K562 (cell line): ENCODE measurements at regions not wholly inside any gene's neighbourhood (a gene's known extent, or its start where the extent isn't known, plus 50 kb on each side); places are given as distances from the start of the nearest gene placed in this dataset.
"Not testable (repeated sequence)": the region's sequence is repeated elsewhere in the genome, so short reads cannot be mapped to it uniquely, and the experiment has no call there.

ENCODE experiments used
- ATAC-seq: fragments of 200-7000 bp; cut with Tn5 transposase; 3 replicates; pipeline ENCODE4 v1.9.1; 2020; ENCODE audit warnings: moderate library complexity
- BruUV-seq: library from RNA; stranded (reverse); fragments of 400-500 nt; replicated peaks from 2 replicates; lab custom pipeline; 2021; lab: Mats Ljungman, UMichigan
- CTCF ChIA-PET: fragments of 300-600 bp; formaldehyde crosslinking; extraction: SDS; loops from one replicate; lab custom pipeline; 2021; ENCODE audit warnings: low intra/inter-chr PET ratio; lab: Yijun Ruan, JAX
- POLR2A ChIA-PET: fragments of 300-600, 350-650 bp; sonication (Branson Sonifier 250); formaldehyde crosslinking; extraction: SDS; loops from one replicate; lab custom pipeline; 2021; ENCODE audit warnings: antibody characterized with exemption, inconsistent platforms; lab: Yijun Ruan, JAX
- DNase-seq, 4 experiments: peaks; one replicate each; pipeline versions ENCODE4 v3.0.0 to v3.0.0-alpha.2; 2011 to 2018; ENCODE audit warnings: low spot score in 3 of 4, mixed read lengths in 3 of 4; ENCODE audit errors: extremely low read depth in 1 of 4
- FAIRE-seq: peaks from 2 replicates; lab custom pipeline; 2011; peaks lifted over from hg19 to GRCh38; lab: Jason Lieb, UNC
- H2AFZ ChIP-seq: 2 replicates; pipeline ENCODE4 v1.6.0; 2011; ENCODE audit warnings: low read depth, low read length, control low read depth, inconsistent platforms
- H3K27ac ChIP-seq: fragments of 200-600 bp; 3 replicates; pipeline ENCODE4 v1.8.0; 2011; ENCODE audit warnings: low read depth, mild to moderate bottlenecking, control low read depth, inconsistent platforms, low read length, moderate library complexity, mixed read lengths; ENCODE audit errors: extremely low read depth
- H3K27me3 ChIP-seq, 2 experiments: fragments of 300-600 bp in 1 of 2; 2 replicates in 1 of 2; 3 replicates in 1 of 2; pipeline versions ENCODE4 v1.6.0 to v1.8.0; 2011; ENCODE audit warnings: inconsistent platforms in 2 of 2, low read length in 2 of 2, mild to moderate bottlenecking in 1 of 2, mixed read lengths in 1 of 2, moderate library complexity in 1 of 2; ENCODE audit not compliant: control insufficient read depth in 2 of 2, insufficient read depth in 2 of 2
- H3K36me3 ChIP-seq: fragments of 300-600 bp; 3 replicates; pipeline ENCODE4 v1.8.0; 2011; ENCODE audit warnings: mild to moderate bottlenecking, low read length, inconsistent platforms; ENCODE audit not compliant: control insufficient read depth, insufficient read depth
- H3K4me1 ChIP-seq, 2 experiments: fragments of 200-600 bp in 1 of 2; replicated peaks in 1 of 2; 2 replicates in 1 of 2; 3 replicates in 1 of 2; pipeline versions ENCODE4 v1.5.1 to v1.8.0; 2011; ENCODE audit warnings: inconsistent platforms in 2 of 2, low read length in 2 of 2, mild to moderate bottlenecking in 1 of 2, mixed read lengths in 1 of 2, moderate library complexity in 1 of 2; ENCODE audit not compliant: control insufficient read depth in 2 of 2, insufficient read depth in 2 of 2
- H3K4me2 ChIP-seq: 2 replicates; pipeline ENCODE4 v1.6.1; 2011; ENCODE audit warnings: low read length, control low read depth, inconsistent platforms, mixed read lengths; ENCODE audit not compliant: insufficient read depth
- H3K4me3 ChIP-seq: fragments of 200-600 bp; sonication (generic), shearing (Covaris generic); 2 replicates; pipeline ENCODE4 v1.5.1; 2016; ENCODE audit warnings: control low read depth, inconsistent platforms
- H3K79me2 ChIP-seq: fragments of 200-600 bp; 3 replicates; pipeline ENCODE4 v1.8.0; 2011; ENCODE audit warnings: low read length, inconsistent platforms; ENCODE audit not compliant: control insufficient read depth, insufficient read depth
- H3K9ac ChIP-seq, 2 experiments: 2 replicates each; pipeline versions ENCODE4 v1.6.0 to v1.6.1; 2011; ENCODE audit warnings: low read depth in 2 of 2, low read length in 2 of 2, control low read depth in 1 of 2, inconsistent platforms in 1 of 2, mild to moderate bottlenecking in 1 of 2, mixed read lengths in 1 of 2; ENCODE audit not compliant: insufficient read depth in 1 of 2
- H3K9me1 ChIP-seq: one replicate; pipeline ENCODE4 v1.6.0; 2011; ENCODE audit warnings: inconsistent platforms, mild to moderate bottlenecking, low read length, moderate library complexity; ENCODE audit not compliant: control insufficient read depth, insufficient read depth
- H3K9me3 ChIP-seq: replicated peaks from 2 replicates; pipeline ENCODE4 v1.5.1; 2011; ENCODE audit warnings: low read depth, low read length, inconsistent platforms; ENCODE audit not compliant: control insufficient read depth, insufficient read depth
- H4K20me1 ChIP-seq: replicated peaks from 2 replicates; pipeline ENCODE4 v1.6.1; 2011; ENCODE audit warnings: low read length, inconsistent platforms, mixed read lengths; ENCODE audit not compliant: control insufficient read depth, insufficient read depth
- ARID1B ChIP-seq: fragments of 450-650 bp; IDR thresholded peaks from 2 replicates; pipeline ENCODE4 v1.6.1; 2016; ENCODE audit warnings: antibody characterized with exemption, mild to moderate bottlenecking, inconsistent platforms
- CBFA2T3 ChIP-seq: fragments of 450-650 bp; IDR thresholded peaks from 2 replicates; pipeline ENCODE4 v1.6.1; 2017
- EGR1 ChIP-seq: fragments of 450-650 bp; conservative IDR thresholded peaks from 2 replicates; pipeline ENCODE4 v1.6.1; 2017; ENCODE audit warnings: mild to moderate bottlenecking
- GATAD2B ChIP-seq: fragments of 450-650 bp; IDR thresholded peaks from 2 replicates; pipeline ENCODE4 v1.6.1; 2017; ENCODE audit warnings: mild to moderate bottlenecking, borderline replicate concordance
- SMARCA4 ChIP-seq: fragments of 450-650 bp; IDR thresholded peaks from 2 replicates; pipeline ENCODE4 v1.6.1; 2016
- ZNF512 ChIP-seq: IDR thresholded peaks from 2 replicates; pipeline ENCODE4 v1.6.1; 2016; ENCODE audit warnings: missing genetic modification characterization, missing compliant biosample characterization
- ZNF592 ChIP-seq: fragments of 450-650 bp; IDR thresholded peaks from 2 replicates; pipeline ENCODE4 v1.6.1; 2017; ENCODE audit warnings: antibody characterized with exemption, mild to moderate bottlenecking
- WGBS: fragments of 100-300 bp; shearing (Covaris generic); methylation state at CpG from one replicate; pipeline ENCODE4 v1.1.6; 2016; ENCODE audit warnings: low coverage, mixed read lengths; ENCODE audit not compliant: insufficient coverage; ENCODE audit errors: missing lambda C conversion rate; 5-methylcytosine and 5-hydroxymethylcytosine counted together
- in situ Hi-C: fragments of 300-500 bp; cut with MboI; formaldehyde crosslinking; loops from 4 replicates; pipeline ENCODE4 v1.15.0; 2018; ENCODE audit warnings: inconsistent platforms, mixed read lengths
- intact Hi-C: fragments of 100-400 bp; cut with micrococcal nuclease; formaldehyde crosslinking; loops from 2 replicates; pipeline ENCODE4 v1.14.2; 2022

GRCh38 chr5:36395260-36395659, 93.6 kb upstream of the RANBP3L start (continued):
- no peak for TF ChIP-seq ZNF592
- no peak for TF ChIP-seq GATAD2B

- H3K4me2 ChIP-seq, H3K79me2 ChIP-seq, H3K4me1 ChIP-seq, POLR2A ChIA-PET, ATAC-seq, H4K20me1 ChIP-seq, H3K9ac ChIP-seq, H3K9me1 ChIP-seq, FAIRE-seq, H3K27ac ChIP-seq, H3K9me3 ChIP-seq, H3K27me3 ChIP-seq, H3K4me3 ChIP-seq, in situ Hi-C loops, BruUV-seq, DNase-seq, H3K36me3 ChIP-seq, CTCF ChIA-PET, H2AFZ ChIP-seq: not testable (repeated sequence)
- 6% methylated on average over 12 of the region's 12 CpGs for WGBS
- TF ChIP-seq CBFA2T3 (peak; percentile 39), ZNF512 (0 out of 2 replicates have a peak, but pooled peaks have one; percentile 2), ARID1B (peak; percentile 35), EGR1 (peak; percentile 30; the same call in 1 of the 2 replicates), SMARCA4 (0 out of 2 replicates have a peak, but pooled peaks have one; percentile 21)
- intact Hi-C loops, result loop anchor here (5.0 to 10.0 kb wide), 5 partner anchors 84 to 334 kb away; no protein-coding TSS in a partner anchor
Measured at GRCh38 chr5:36395947-36396346, 94.2 kb upstream of the RANBP3L start.
